ENCODE measurements at regions not wholly inside any gene's neighbourhood (a gene's known extent, or its start where the extent isn't known, plus 50 kb on each side); places are given as distances from the start of the nearest gene placed in this dataset.

DNA sequence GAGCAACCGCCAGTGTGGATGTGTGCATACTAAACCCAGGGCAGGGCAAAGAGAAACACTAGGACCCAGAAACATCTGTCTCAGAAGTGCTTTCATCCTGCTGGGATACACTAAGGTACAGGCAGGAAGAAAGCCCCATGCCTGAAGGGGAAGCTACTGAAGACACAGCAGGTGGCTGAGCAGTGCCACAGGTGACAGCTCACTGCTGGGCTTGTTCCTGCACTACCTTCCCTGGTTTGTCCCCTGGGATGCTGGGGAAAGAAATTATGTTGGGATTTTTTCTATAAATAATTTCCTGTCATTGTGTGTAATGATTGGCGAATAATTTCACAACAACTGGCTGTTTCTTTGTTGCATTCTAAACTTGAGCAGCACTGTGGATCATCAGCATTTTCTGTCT, 245.3 kb upstream of the RAB4A start:
- no peak for TF ChIP-seq CTCF (conservative IDR thresholded peaks at IDR 0.05; ENCODE audit: low read depth, low read length)
- TF ChIP-seq EZH2 (IDR thresholded peaks at IDR 0.05; ENCODE audit: borderline replicate concordance, low read depth, low read length, poor library complexity, severe bottlenecking), result no peak
